Gastroesophageal sphincter (tissue), 3 donors: ENCODE measurements at regions not wholly inside any gene's neighbourhood (a gene's known extent, or its start where the extent isn't known, plus 50 kb on each side); places are given as distances from the start of the nearest gene placed in this dataset.

Source experiments
- EP300 ChIP-seq: sonication (generic); formaldehyde crosslinking; IDR thresholded peaks from one replicate; pipeline ENCODE4 v1.6.1; 2017; ENCODE audit warnings: antibody characterized with exemption, mild to moderate bottlenecking
- POLR2A ChIP-seq, 2 donors: fragments of 450-650 bp; IDR thresholded peaks; one replicate each; pipeline ENCODE4 v1.6.1; 2017; ENCODE audit warnings: antibody characterized with exemption in 2 of 2, mild to moderate bottlenecking in 2 of 2, moderate library complexity in 1 of 2
- POLR2AphosphoS5 ChIP-seq: sonication (generic); formaldehyde crosslinking; IDR thresholded peaks from one replicate; pipeline ENCODE4 v1.6.1; 2017; ENCODE audit warnings: antibody characterized with exemption
- TF ChIP-seq, protein P1 (sequence below), 4 experiments: fragments of 200-600 bp in 2 of 4; fragments of 450-650 bp in 2 of 4; sonication (generic) in 1 of 4; IDR thresholded peaks; one replicate each; pipeline ENCODE4 v1.5.1; 2017 to 2019; ENCODE audit warnings: antibody characterized with exemption in 4 of 4, mild to moderate bottlenecking in 2 of 4, moderate library complexity in 2 of 4

- TF ChIP-seq, protein P1, sequence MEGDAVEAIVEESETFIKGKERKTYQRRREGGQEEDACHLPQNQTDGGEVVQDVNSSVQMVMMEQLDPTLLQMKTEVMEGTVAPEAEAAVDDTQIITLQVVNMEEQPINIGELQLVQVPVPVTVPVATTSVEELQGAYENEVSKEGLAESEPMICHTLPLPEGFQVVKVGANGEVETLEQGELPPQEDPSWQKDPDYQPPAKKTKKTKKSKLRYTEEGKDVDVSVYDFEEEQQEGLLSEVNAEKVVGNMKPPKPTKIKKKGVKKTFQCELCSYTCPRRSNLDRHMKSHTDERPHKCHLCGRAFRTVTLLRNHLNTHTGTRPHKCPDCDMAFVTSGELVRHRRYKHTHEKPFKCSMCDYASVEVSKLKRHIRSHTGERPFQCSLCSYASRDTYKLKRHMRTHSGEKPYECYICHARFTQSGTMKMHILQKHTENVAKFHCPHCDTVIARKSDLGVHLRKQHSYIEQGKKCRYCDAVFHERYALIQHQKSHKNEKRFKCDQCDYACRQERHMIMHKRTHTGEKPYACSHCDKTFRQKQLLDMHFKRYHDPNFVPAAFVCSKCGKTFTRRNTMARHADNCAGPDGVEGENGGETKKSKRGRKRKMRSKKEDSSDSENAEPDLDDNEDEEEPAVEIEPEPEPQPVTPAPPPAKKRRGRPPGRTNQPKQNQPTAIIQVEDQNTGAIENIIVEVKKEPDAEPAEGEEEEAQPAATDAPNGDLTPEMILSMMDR (IDR thresholded peaks at IDR 0.05) = no peak
- TF ChIP-seq EP300 (no peak), POLR2A (IDR thresholded peaks at IDR 0.05) (no peak), POLR2AphosphoS5 (no peak)
These were observed 121.3 kb upstream of the GULP1 start for GRCh38 chr2:188170356-188170755.
